Mesendoderm (in vitro differentiated cells): ENCODE measurements at regions not wholly inside any gene's neighbourhood (a gene's known extent, or its start where the extent isn't known, plus 50 kb on each side); places are given as distances from the start of the nearest gene placed in this dataset.

Experiments used
- DNase-seq: peaks from one replicate; pipeline ENCODE4 v3.0.0; 2013
- H2AK5ac ChIP-seq: 2 replicates; pipeline ENCODE4 v1.6.1; 2013; ENCODE audit warnings: low read length, inconsistent platforms
- H2BK120ac ChIP-seq: 2 replicates; pipeline ENCODE4 v1.6.1; 2013; ENCODE audit warnings: low read depth, mild to moderate bottlenecking, low read length, moderate library complexity, mixed read lengths
- H2BK15ac ChIP-seq: replicated peaks from 2 replicates; pipeline ENCODE4 v1.6.1; 2013; ENCODE audit warnings: low read depth, mild to moderate bottlenecking, moderate library complexity
- H2BK5ac ChIP-seq: 2 replicates; pipeline ENCODE4 v1.6.1; 2013; ENCODE audit warnings: low read length, inconsistent platforms
- H3K18ac ChIP-seq: 2 replicates; pipeline ENCODE4 v1.6.1; 2013; ENCODE audit warnings: mild to moderate bottlenecking, low read length, mixed read lengths
- H3K23ac ChIP-seq: one replicate; pipeline ENCODE4 v1.6.1; 2013; ENCODE audit warnings: low read length
- H3K27ac ChIP-seq: 2 replicates; pipeline ENCODE4 v1.5.1; 2013; ENCODE audit warnings: low read depth, mild to moderate bottlenecking, inconsistent platforms, low read length, moderate library complexity
- H3K27me3 ChIP-seq: 2 replicates; pipeline ENCODE4 v1.6.1; 2013; ENCODE audit warnings: low read length, control low read depth, mild to moderate bottlenecking, inconsistent platforms; ENCODE audit not compliant: insufficient read depth, poor library complexity
- H3K36me3 ChIP-seq: 2 replicates; pipeline ENCODE4 v1.6.1; 2013; ENCODE audit warnings: low read length, inconsistent platforms; ENCODE audit not compliant: control insufficient read depth, insufficient read depth
- H3K4ac ChIP-seq: one replicate; pipeline ENCODE4 v1.6.1; 2013; ENCODE audit warnings: low read depth, mild to moderate bottlenecking, low read length, moderate library complexity
- H3K4me1 ChIP-seq: 2 replicates; pipeline ENCODE4 v1.6.1; 2013; ENCODE audit warnings: low read depth, low read length, inconsistent platforms; ENCODE audit not compliant: control insufficient read depth
- H3K4me2 ChIP-seq: 2 replicates; pipeline ENCODE4 v1.6.1; 2013; ENCODE audit warnings: low read length
- H3K4me3 ChIP-seq: 2 replicates; pipeline ENCODE4 v1.5.1; 2013; ENCODE audit warnings: mild to moderate bottlenecking, low read length
- H3K56ac ChIP-seq: one replicate; pipeline ENCODE4 v1.6.1; 2013; ENCODE audit warnings: low read length
- H3K79me1 ChIP-seq: 2 replicates; pipeline ENCODE4 v1.6.1; 2013; ENCODE audit warnings: low read length, inconsistent platforms
- H3K79me2 ChIP-seq: 2 replicates; pipeline ENCODE4 v1.6.1; 2013; ENCODE audit warnings: mild to moderate bottlenecking, low read length; ENCODE audit not compliant: control insufficient read depth, insufficient read depth
- H3K9ac ChIP-seq: 2 replicates; pipeline ENCODE4 v1.6.1; 2013; ENCODE audit warnings: low read length, inconsistent platforms
- H4K5ac ChIP-seq: one replicate; pipeline ENCODE4 v1.6.1; 2013; ENCODE audit warnings: low read length
- H4K8ac ChIP-seq: one replicate; pipeline ENCODE4 v1.6.1; 2013; ENCODE audit warnings: low read depth, mild to moderate bottlenecking, control low read depth, low read length, moderate library complexity
- WGBS: extraction: QIAGEN DNeasy Blood & Tissue Kit; methylation state at CpG from one replicate; pipeline ENCODE4 v1.1.7; 2013; ENCODE audit warnings: low lambda C conversion rate, missing lambda C conversion rate; ENCODE audit not compliant: insufficient coverage; ENCODE audit errors: extremely low coverage; 5-methylcytosine and 5-hydroxymethylcytosine counted together

GRCh38 chr16:55052741-55053415 is 122.2 kb downstream of the IRX5 start:
- Histone ChIP-seq H2BK5ac (no peak overlapping the region), H3K79me1 (no peaks in the 10 kb centered on the region), H3K56ac (no peak overlapping the region), H2AK5ac (no peak overlapping the region), H3K79me2 (no peaks in the 10 kb centered on the region), H3K4me2 (no peak overlapping the region), H3K4ac (no peak overlapping the region), H3K36me3 (no peaks in the 10 kb centered on the region), H2BK15ac (no peak overlapping the region), H3K23ac (no peak overlapping the region), H3K27ac (no peak overlapping the region), H4K5ac (no peak overlapping the region), H3K4me3 (no peak overlapping the region), H2BK120ac (no peak overlapping the region), H4K8ac (no peak overlapping the region), H3K27me3 (peaks cover 7% of the 10 kb centered on the region), H3K4me1 (no peaks in the 10 kb centered on the region), H3K18ac (no peak overlapping the region), H3K9ac (no peak overlapping the region)
- WGBS = no CpG with 5 or more reads among the region's 11 CpGs
- DNase-seq = no peak

- DNase-seq = peak; percentile 55
- Histone ChIP-seq H3K56ac (no peak overlapping the region), H2BK15ac (no peak overlapping the region), H3K4me3 (no peak overlapping the region), H4K8ac (no peak overlapping the region), H2BK5ac (no peak overlapping the region), H3K23ac (no peak overlapping the region), H3K79me2 (no peaks in the 10 kb centered on the region), H3K4me2 (no peak overlapping the region), H3K4ac (no peak overlapping the region), H4K5ac (no peak overlapping the region), H3K18ac (no peak overlapping the region), H3K27me3 (peaks cover 9% of the 10 kb centered on the region), H2BK120ac (no peak overlapping the region), H3K9ac (no peak overlapping the region), H3K27ac (no peak overlapping the region), H3K36me3 (no peaks in the 10 kb centered on the region), H3K4me1 (no peaks in the 10 kb centered on the region), H2AK5ac (no peak overlapping the region), H3K79me1 (no peaks in the 10 kb centered on the region)
- WGBS = no CpG with 5 or more reads among the region's 3 CpGs
These were observed 124.6 kb downstream of the IRX5 start for GRCh38 chr16:55055262-55055661.

- DNase-seq = peak; percentile 65
- no peak overlapping the region for H3K4ac ChIP-seq
- H3K79me2 ChIP-seq = no peaks in the 10 kb centered on the region
- WGBS = no CpG with 5 or more reads among the region's 64 CpGs
- peak overlapping the region; percentile 6 for H3K56ac ChIP-seq
- peaks cover 9% of the 10 kb centered on the region for H3K27me3 ChIP-seq
- H4K8ac ChIP-seq = no peak overlapping the region
- H3K9ac ChIP-seq = peak overlapping the region; percentile 27
- no peak overlapping the region for H2BK15ac ChIP-seq
- no peak overlapping the region for H4K5ac ChIP-seq
- no peaks in the 10 kb centered on the region for H3K4me1 ChIP-seq
- H3K27ac ChIP-seq = no peak overlapping the region
- peak overlapping the region; percentile 43 for H3K4me2 ChIP-seq
- no peaks in the 10 kb centered on the region for H3K79me1 ChIP-seq
- H2BK5ac ChIP-seq = no peak overlapping the region
- no peak overlapping the region for H3K4me3 ChIP-seq
- H3K36me3 ChIP-seq = no peaks in the 10 kb centered on the region
- no peak overlapping the region for H2BK120ac ChIP-seq
- H2AK5ac ChIP-seq = no peak overlapping the region
- H3K18ac ChIP-seq = no peak overlapping the region
- H3K23ac ChIP-seq = no peak overlapping the region
These were observed 126.1 kb downstream of the IRX5 start for GRCh38 chr16:55056585-55057401.

GRCh38 chr16:55057866-55058265 is 127.2 kb downstream of the IRX5 start:
- Histone ChIP-seq H3K4me3 (no peak overlapping the region), H4K5ac (no peak overlapping the region), H3K79me2 (no peaks in the 10 kb centered on the region), H2BK120ac (no peak overlapping the region), H3K27me3 (peaks cover 9% of the 10 kb centered on the region), H3K18ac (no peak overlapping the region), H3K79me1 (no peaks in the 10 kb centered on the region), H3K27ac (no peak overlapping the region), H3K23ac (no peak overlapping the region), H2AK5ac (no peak overlapping the region), H3K4ac (no peak overlapping the region), H2BK5ac (no peak overlapping the region), H2BK15ac (no peak overlapping the region), H3K4me1 (no peaks in the 10 kb centered on the region), H3K36me3 (no peaks in the 10 kb centered on the region), H3K9ac (no peak overlapping the region), H3K56ac (no peak overlapping the region), H4K8ac (no peak overlapping the region), H3K4me2 (no peak overlapping the region)
- no CpG with 5 or more reads among the region's 6 CpGs for WGBS
- no peak for DNase-seq

GRCh38 chr16:55058576-55058975 is 127.9 kb downstream of the IRX5 start:
- no peak overlapping the region for H3K4me2 ChIP-seq
- no peak overlapping the region for H3K27ac ChIP-seq
- H3K4ac ChIP-seq = no peak overlapping the region
- DNase-seq = no peak
- no CpG with 5 or more reads among the region's 4 CpGs for WGBS
- H2BK5ac ChIP-seq = no peak overlapping the region
- H2BK120ac ChIP-seq = no peak overlapping the region
- H3K4me3 ChIP-seq = no peak overlapping the region
- H3K4me1 ChIP-seq = no peaks in the 10 kb centered on the region
- H3K79me1 ChIP-seq = no peaks in the 10 kb centered on the region
- no peak overlapping the region for H4K5ac ChIP-seq
- H3K79me2 ChIP-seq = no peaks in the 10 kb centered on the region
- H2BK15ac ChIP-seq = no peak overlapping the region
- no peak overlapping the region for H3K56ac ChIP-seq
- H3K23ac ChIP-seq = no peak overlapping the region
- no peak overlapping the region for H2AK5ac ChIP-seq
- no peaks in the 10 kb centered on the region for H3K36me3 ChIP-seq
- no peak overlapping the region for H4K8ac ChIP-seq
- no peak overlapping the region for H3K18ac ChIP-seq
- peaks cover 9% of the 10 kb centered on the region for H3K27me3 ChIP-seq
- H3K9ac ChIP-seq = no peak overlapping the region
